WTC11 (cell line): ENCODE measurements at regions not wholly inside any gene's neighbourhood (a gene's known extent, or its start where the extent isn't known, plus 50 kb on each side); places are given as distances from the start of the nearest gene placed in this dataset.

Source experiments
- ATAC-seq: fragments of 200-7000 bp; cut with Tn5 transposase; 2 replicates; pipeline ENCODE4 v1.10.0; 2021; ENCODE audit warnings: mild to moderate bottlenecking, moderate library complexity
- CTCF ChIA-PET: fragments of 300-600 bp; sonication (Branson Sonifier 250); formaldehyde crosslinking; loops from one replicate; lab custom pipeline; 2021; ENCODE audit warnings: antibody characterized with exemption; lab: Charles Lee
- POLR2A ChIA-PET: fragments of 350-600 bp; sonication (Branson Sonifier 250); formaldehyde crosslinking; loops from one replicate; lab custom pipeline; 2021; ENCODE audit warnings: antibody characterized with exemption; lab: Charles Lee
- DNase-seq: peaks from one replicate; pipeline ENCODE4 v3.0.0; 2021; ENCODE audit warnings: low spot score
- H3K27ac Mint-ChIP-seq: 2 replicates; pipeline ENCODE4 v1.8.0; 2021; ENCODE audit warnings: mixed read lengths
- H3K27me3 Mint-ChIP-seq: 2 replicates; pipeline ENCODE4 v1.8.0; 2021; ENCODE audit warnings: low read depth, mild to moderate bottlenecking, moderate library complexity, mixed read lengths
- H3K36me3 Mint-ChIP-seq: 2 replicates; pipeline ENCODE4 v1.8.0; 2021; ENCODE audit warnings: mixed read lengths
- H3K4me1 Mint-ChIP-seq: 2 replicates; pipeline ENCODE4 v1.8.0; 2022; ENCODE audit warnings: mixed read lengths
- H3K4me3 Mint-ChIP-seq: 2 replicates; pipeline ENCODE4 v1.8.0; 2021; ENCODE audit warnings: mild to moderate bottlenecking, moderate library complexity, mixed read lengths
- H3K9me3 Mint-ChIP-seq: 2 replicates; pipeline ENCODE4 v1.8.0; 2021; ENCODE audit warnings: mixed read lengths
- CREM ChIP-seq: sonication (generic); formaldehyde crosslinking; IDR thresholded peaks from 2 replicates; pipeline ENCODE4 v1.8.1; 2022; ENCODE audit warnings: mild to moderate bottlenecking, missing genetic modification reagents, moderate library complexity
- E2F1 ChIP-seq: sonication (generic); formaldehyde crosslinking; IDR thresholded peaks from 2 replicates; pipeline ENCODE4 v1.8.0; 2022; ENCODE audit warnings: mild to moderate bottlenecking, missing genetic modification reagents
- EMX1 ChIP-seq: fragments of 250-450 bp; sonication (Bioruptor Pico); IDR thresholded peaks from 2 replicates; pipeline ENCODE4 v1.8.0; 2021; ENCODE audit warnings: mild to moderate bottlenecking
- ESRRA ChIP-seq: sonication (generic); formaldehyde crosslinking; IDR thresholded peaks from 2 replicates; pipeline ENCODE4 v1.8.1; 2022; ENCODE audit warnings: mild to moderate bottlenecking, missing genetic modification reagents, borderline replicate concordance
- FOXJ3 ChIP-seq: sonication (generic); formaldehyde crosslinking; IDR thresholded peaks from 2 replicates; pipeline ENCODE4 v1.9.0; 2021; ENCODE audit warnings: missing genetic modification reagents, mild to moderate bottlenecking, borderline replicate concordance
- IRF2 ChIP-seq: sonication (generic); formaldehyde crosslinking; IDR thresholded peaks from 2 replicates; pipeline ENCODE4 v1.8.0; 2022; ENCODE audit warnings: low read depth, missing genetic modification reagents, borderline replicate concordance
- PRDM15 ChIP-seq: sonication (generic); formaldehyde crosslinking; IDR thresholded peaks from 2 replicates; pipeline ENCODE4 v1.8.0; 2022; ENCODE audit warnings: missing genetic modification reagents
- SMAD3 ChIP-seq: sonication (generic); formaldehyde crosslinking; IDR thresholded peaks from 2 replicates; pipeline ENCODE4 v1.8.0; 2022; ENCODE audit warnings: missing genetic modification reagents, mild to moderate bottlenecking, borderline replicate concordance
- TCF7 ChIP-seq: sonication (generic); formaldehyde crosslinking; IDR thresholded peaks from 2 replicates; pipeline ENCODE4 v1.8.0; 2022; ENCODE audit warnings: mild to moderate bottlenecking, low read depth, missing genetic modification reagents, moderate library complexity
- TEAD4 ChIP-seq: sonication (generic); formaldehyde crosslinking; IDR thresholded peaks from 2 replicates; pipeline ENCODE4 v1.8.0; 2022; ENCODE audit warnings: mild to moderate bottlenecking, missing genetic modification reagents
- ZBTB43 ChIP-seq: sonication (generic); formaldehyde crosslinking; IDR thresholded peaks from 2 replicates; pipeline ENCODE4 v1.8.1; 2023; ENCODE audit warnings: mild to moderate bottlenecking, missing genetic modification reagents
- ZNF219 ChIP-seq: sonication (generic); formaldehyde crosslinking; IDR thresholded peaks from 2 replicates; pipeline ENCODE4 v1.8.0; 2023; ENCODE audit warnings: missing genetic modification reagents, mild to moderate bottlenecking, borderline replicate concordance
- ZNF281 ChIP-seq: sonication (generic); formaldehyde crosslinking; IDR thresholded peaks from 2 replicates; pipeline ENCODE4 v1.8.0; 2023; ENCODE audit warnings: mild to moderate bottlenecking, missing genetic modification reagents
- ZNF423 ChIP-seq: fragments of 250-450 bp; sonication (Bioruptor Pico); IDR thresholded peaks from 2 replicates; pipeline ENCODE4 v2.1.2; 2022; ENCODE audit warnings: mild to moderate bottlenecking, moderate library complexity

- POLR2A ChIA-PET: no interaction called here
- peaks cover 47% of the 10 kb centered on the region for H3K4me1 Mint-ChIP-seq
- H3K27me3 Mint-ChIP-seq: no peaks in the 10 kb centered on the region; the same call in 1 of the 2 replicates
- 0 out of 2 replicates have a peak, but pooled peaks cover 5% of the 10 kb centered on the region for H3K9me3 Mint-ChIP-seq
- CTCF ChIA-PET: interaction anchor here (0.6 to 5.2 kb wide), 5 partner anchors 23 to 1202 kb away, joined by 4 to 34 read pairs (median 4); no protein-coding TSS in a partner anchor
- H3K36me3 Mint-ChIP-seq: no peaks in the 10 kb centered on the region
- peak overlapping the region; percentile 30; the same call in 1 of the 2 replicates for H3K27ac Mint-ChIP-seq
- TF ChIP-seq ZBTB43 (CRISPR knock-in tag) (no peak), PRDM15 (CRISPR knock-in tag) (peak; percentile 36; the same call in 1 of the 2 replicates), E2F1 (CRISPR knock-in tag) (no peak), EMX1 (CRISPR knock-in tag) (no peak)
- DNase-seq (no peak), ATAC-seq (peak; percentile 49)
- no peak overlapping the region for H3K4me3 Mint-ChIP-seq
Measured at GRCh38 chr3:187590861-187591576, 79.2 kb downstream of the SST start.

- Mint-ChIP-seq H3K9me3 (peaks cover 18% of the 10 kb centered on the region), H3K4me3 (no peak overlapping the region), H3K27ac (no peak overlapping the region), H3K4me1 (peaks cover 19% of the 10 kb centered on the region), H3K27me3 (no peaks in the 10 kb centered on the region; the same call in 1 of the 2 replicates), H3K36me3 (no peaks in the 10 kb centered on the region)
- no peak for TF ChIP-seq TEAD4
- TF ChIP-seq ESRRA (CRISPR knock-in tag): no peak
- no peak for TF ChIP-seq CREM (CRISPR knock-in tag)
- no peak for TF ChIP-seq ZNF281 (CRISPR knock-in tag)
- no peak for TF ChIP-seq FOXJ3 (CRISPR knock-in tag)
- TF ChIP-seq ZNF423: no peak
- no peak for TF ChIP-seq IRF2 (CRISPR knock-in tag)
- TF ChIP-seq TCF7 (CRISPR knock-in tag): no peak
- TF ChIP-seq SMAD3 (CRISPR knock-in tag): no peak
- no peak for TF ChIP-seq ZNF219 (CRISPR knock-in tag)
- ChIA-PET POLR2A (no interaction called here), CTCF (no interaction called here)
- DNase-seq (no peak), ATAC-seq (no peak)
Measured at GRCh38 chr3:187587076-187587475, 83.1 kb downstream of the SST start.
